Kidney (tissue), 13 donors: ENCODE measurements at regions not wholly inside any gene's neighbourhood (a gene's known extent, or its start where the extent isn't known, plus 50 kb on each side); places are given as distances from the start of the nearest gene placed in this dataset.
A peak's percentile ranks its signal among the peaks of the same experiment; 100 is the strongest.

Source experiments
- DNase-seq, 5 donors: peaks; one replicate each; pipeline ENCODE4 v3.0.0-alpha.2; 2013 to 2020
- FAIRE-seq: peaks from 2 replicates; lab custom pipeline; 2012; peaks lifted over from hg19 to GRCh38; lab: Jason Lieb, UNC
- H3K27ac ChIP-seq, 2 donors: one replicate each; pipeline ENCODE4 v1.7.0; 2013; ENCODE audit warnings: low read depth in 2 of 2, low read length in 2 of 2, inconsistent platforms in 1 of 2
- H3K27me3 ChIP-seq: one replicate; pipeline ENCODE4 v1.7.1; 2013; ENCODE audit warnings: low read length, inconsistent platforms; ENCODE audit not compliant: control insufficient read depth, insufficient read depth
- H3K36me3 ChIP-seq, 3 donors: one replicate each; pipeline versions ENCODE4 v1.7.0 to v1.7.1; 2013; ENCODE audit warnings: low read length in 3 of 3, control low read depth in 1 of 3, inconsistent platforms in 1 of 3; ENCODE audit not compliant: insufficient read depth in 3 of 3, control insufficient read depth in 2 of 3
- H3K4me1 ChIP-seq, 3 donors: one replicate each; pipeline versions ENCODE4 v1.7.0 to v1.7.1; 2013; ENCODE audit warnings: low read length in 3 of 3, inconsistent platforms in 1 of 3, low read depth in 1 of 3; ENCODE audit not compliant: control insufficient read depth in 2 of 3, insufficient read depth in 2 of 3
- H3K4me3 ChIP-seq, 3 donors: one replicate each; pipeline versions ENCODE4 v1.7.0 to v1.8.1; 2013; ENCODE audit warnings: low read length in 3 of 3, control low read depth in 1 of 3, inconsistent platforms in 1 of 3
- H3K9ac ChIP-seq, 3 donors: one replicate each; pipeline versions ENCODE4 v1.7.0 to v1.7.1; 2013; ENCODE audit warnings: low read length in 3 of 3, control low read depth in 1 of 3, inconsistent platforms in 1 of 3
- H3K9me3 ChIP-seq, 3 donors: one replicate each; pipeline versions ENCODE4 v1.7.0 to v1.7.1; 2013; ENCODE audit warnings: low read length in 3 of 3, control low read depth in 1 of 3, inconsistent platforms in 1 of 3; ENCODE audit not compliant: control insufficient read depth in 2 of 3, insufficient read depth in 1 of 3
- intact Hi-C: fragments of 100-400 bp; cut with DNase I; formaldehyde crosslinking; loops from one replicate; pipeline ENCODE4 v1.11.1; 2022
- TF ChIP-seq, protein P1 (sequence below): IDR thresholded peaks from 3 replicates; pipeline ENCODE4 v1.5.1; 2012; ENCODE audit warnings: mild to moderate bottlenecking, moderate library complexity, borderline replicate concordance; ENCODE audit not compliant: insufficient read depth; ENCODE audit errors: extremely low read depth
- donor health status: control.
- donor health status: control.
- donor health status: control.
- donor health status: control.
- donor health status: control.
- donor health status: DM: yes; HTN: yes; CAD: no.
- donor health status: Normal renal cell carcinoma (clear cell type).

DNA sequence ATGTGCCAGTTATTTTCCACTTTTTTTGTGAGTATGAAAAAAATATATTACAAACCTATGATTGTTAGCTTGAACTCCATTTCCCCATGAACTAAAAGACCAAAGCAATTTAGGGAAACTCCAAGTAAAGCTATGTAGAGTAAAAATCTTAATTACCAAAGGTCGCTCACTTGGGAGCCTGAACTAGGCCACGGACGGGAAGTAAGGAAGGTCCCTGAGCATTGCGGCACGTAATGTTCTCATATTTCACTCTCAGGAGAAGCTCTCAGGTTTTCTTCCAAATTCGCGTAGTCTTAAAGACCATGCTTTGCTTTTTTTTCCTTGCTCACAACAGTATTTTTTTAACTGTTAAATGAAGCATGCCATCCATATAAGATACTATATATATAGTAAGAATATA lies 215.3 kb upstream of the RARB start:
- Histone ChIP-seq H3K9ac (no peak overlapping the region), H3K4me3 (no peak overlapping the region), H3K27me3 (no peaks in the 10 kb centered on the region), H3K9me3 (no peaks in the 10 kb centered on the region), H3K4me1 (no peaks in the 10 kb centered on the region), H3K36me3 (no peaks in the 10 kb centered on the region), H3K27ac (no peak overlapping the region)
- intact Hi-C loops: no loop called here
- TF ChIP-seq, protein P1, sequence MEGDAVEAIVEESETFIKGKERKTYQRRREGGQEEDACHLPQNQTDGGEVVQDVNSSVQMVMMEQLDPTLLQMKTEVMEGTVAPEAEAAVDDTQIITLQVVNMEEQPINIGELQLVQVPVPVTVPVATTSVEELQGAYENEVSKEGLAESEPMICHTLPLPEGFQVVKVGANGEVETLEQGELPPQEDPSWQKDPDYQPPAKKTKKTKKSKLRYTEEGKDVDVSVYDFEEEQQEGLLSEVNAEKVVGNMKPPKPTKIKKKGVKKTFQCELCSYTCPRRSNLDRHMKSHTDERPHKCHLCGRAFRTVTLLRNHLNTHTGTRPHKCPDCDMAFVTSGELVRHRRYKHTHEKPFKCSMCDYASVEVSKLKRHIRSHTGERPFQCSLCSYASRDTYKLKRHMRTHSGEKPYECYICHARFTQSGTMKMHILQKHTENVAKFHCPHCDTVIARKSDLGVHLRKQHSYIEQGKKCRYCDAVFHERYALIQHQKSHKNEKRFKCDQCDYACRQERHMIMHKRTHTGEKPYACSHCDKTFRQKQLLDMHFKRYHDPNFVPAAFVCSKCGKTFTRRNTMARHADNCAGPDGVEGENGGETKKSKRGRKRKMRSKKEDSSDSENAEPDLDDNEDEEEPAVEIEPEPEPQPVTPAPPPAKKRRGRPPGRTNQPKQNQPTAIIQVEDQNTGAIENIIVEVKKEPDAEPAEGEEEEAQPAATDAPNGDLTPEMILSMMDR: no peak
- FAIRE-seq (no peak), DNase-seq (peak in 2 of 5 donors; percentile 19 to 25)

DNA sequence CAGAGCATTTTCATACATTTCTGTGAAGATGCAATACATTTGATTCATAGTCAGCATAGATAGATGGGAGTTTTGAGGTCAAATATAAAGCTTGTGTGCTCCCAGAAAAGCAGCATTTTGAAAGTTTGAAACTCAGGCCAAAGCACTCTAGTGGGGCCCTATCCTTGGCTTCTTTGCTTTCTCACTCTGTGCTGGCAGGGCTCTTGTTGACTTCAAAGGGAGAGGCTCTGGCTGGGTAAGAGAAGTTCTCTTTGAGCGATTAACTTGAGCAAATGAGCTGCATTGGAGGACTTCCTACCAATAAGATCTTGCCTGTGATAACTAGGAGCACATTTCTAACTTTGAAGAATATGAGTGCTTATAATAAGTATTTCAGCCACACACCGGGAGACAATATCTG lies 214.0 kb upstream of the RARB start:
- H3K27ac ChIP-seq: no peak overlapping the region
- H3K27me3 ChIP-seq: no peaks in the 10 kb centered on the region
- no peak for DNase-seq
- H3K9ac ChIP-seq: no peak overlapping the region
- H3K36me3 ChIP-seq: no peaks in the 10 kb centered on the region
- no peaks in the 10 kb centered on the region for H3K9me3 ChIP-seq
- H3K4me1 ChIP-seq: no peaks in the 10 kb centered on the region
- TF ChIP-seq, protein P1: no peak
- no peak overlapping the region for H3K4me3 ChIP-seq
- FAIRE-seq: no peak
- intact Hi-C loops: no loop called here

DNA sequence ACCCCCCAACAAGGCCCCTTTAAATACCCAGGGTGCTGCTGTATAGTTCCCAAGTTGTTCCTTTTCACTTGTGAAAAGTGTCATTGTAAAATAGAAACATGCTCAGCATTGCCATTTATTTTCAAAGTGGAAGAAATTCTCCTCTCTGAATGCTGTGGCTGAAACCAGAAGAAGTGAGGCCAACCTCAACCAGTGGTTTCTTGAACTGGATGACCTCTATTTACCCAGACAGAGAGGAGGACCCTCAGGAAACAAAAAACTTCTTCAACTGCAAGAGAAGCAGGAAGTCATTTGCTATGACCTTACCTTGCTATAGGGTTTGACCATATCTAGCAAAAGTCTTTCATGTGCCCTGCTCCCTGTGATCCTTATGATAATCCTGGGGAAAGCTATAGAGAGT lies 209.7 kb upstream of the RARB start:
- Histone ChIP-seq H3K4me3 (no peak overlapping the region), H3K27me3 (no peaks in the 10 kb centered on the region), H3K9ac (no peak overlapping the region), H3K4me1 (no peaks in the 10 kb centered on the region), H3K36me3 (no peaks in the 10 kb centered on the region), H3K27ac (no peak overlapping the region), H3K9me3 (no peaks in the 10 kb centered on the region)
- TF ChIP-seq, protein P1: no peak
- intact Hi-C loops: no loop called here
- DNase-seq (no peak), FAIRE-seq (no peak)

DNA sequence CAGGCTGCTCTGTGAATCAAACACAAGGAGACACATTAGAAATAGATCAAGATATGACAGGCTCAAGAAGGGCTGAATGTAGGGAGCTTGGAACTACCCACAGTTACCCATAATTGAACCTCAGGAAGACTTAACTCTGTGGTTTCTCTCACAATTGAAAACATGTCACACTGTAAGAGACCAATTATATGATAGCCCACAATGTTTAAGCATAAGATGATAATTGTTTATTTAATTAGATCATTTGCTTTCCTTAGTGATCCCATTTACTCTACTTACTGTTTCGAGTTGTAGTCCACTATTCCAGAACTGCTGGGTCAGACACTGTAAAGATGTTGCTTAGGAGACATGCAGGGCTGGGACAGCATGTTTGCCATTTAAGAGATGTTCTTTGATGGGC lies 201.3 kb upstream of the RARB start:
- Histone ChIP-seq H3K4me3 (no peak overlapping the region), H3K27ac (no peak overlapping the region), H3K9ac (no peak overlapping the region), H3K27me3 (no peaks in the 10 kb centered on the region), H3K4me1 (no peaks in the 10 kb centered on the region), H3K9me3 (no peaks in the 10 kb centered on the region), H3K36me3 (no peaks in the 10 kb centered on the region)
- intact Hi-C loops: no loop called here
- TF ChIP-seq, protein P1: no peak
- FAIRE-seq: no peak
- DNase-seq: no peak
